ENCODE measurements at regions not wholly inside any gene's neighbourhood (a gene's known extent, or its start where the extent isn't known, plus 50 kb on each side); places are given as distances from the start of the nearest gene placed in this dataset.
"Not testable (repeated sequence)": the region's sequence is repeated elsewhere in the genome, so short reads cannot be mapped to it uniquely, and the experiment has no call there.

GRCh38 chr9:90156318-90156717 lies 486.3 kb downstream of the DIRAS2 start:
- TF ChIP-seq, protein P1, sequence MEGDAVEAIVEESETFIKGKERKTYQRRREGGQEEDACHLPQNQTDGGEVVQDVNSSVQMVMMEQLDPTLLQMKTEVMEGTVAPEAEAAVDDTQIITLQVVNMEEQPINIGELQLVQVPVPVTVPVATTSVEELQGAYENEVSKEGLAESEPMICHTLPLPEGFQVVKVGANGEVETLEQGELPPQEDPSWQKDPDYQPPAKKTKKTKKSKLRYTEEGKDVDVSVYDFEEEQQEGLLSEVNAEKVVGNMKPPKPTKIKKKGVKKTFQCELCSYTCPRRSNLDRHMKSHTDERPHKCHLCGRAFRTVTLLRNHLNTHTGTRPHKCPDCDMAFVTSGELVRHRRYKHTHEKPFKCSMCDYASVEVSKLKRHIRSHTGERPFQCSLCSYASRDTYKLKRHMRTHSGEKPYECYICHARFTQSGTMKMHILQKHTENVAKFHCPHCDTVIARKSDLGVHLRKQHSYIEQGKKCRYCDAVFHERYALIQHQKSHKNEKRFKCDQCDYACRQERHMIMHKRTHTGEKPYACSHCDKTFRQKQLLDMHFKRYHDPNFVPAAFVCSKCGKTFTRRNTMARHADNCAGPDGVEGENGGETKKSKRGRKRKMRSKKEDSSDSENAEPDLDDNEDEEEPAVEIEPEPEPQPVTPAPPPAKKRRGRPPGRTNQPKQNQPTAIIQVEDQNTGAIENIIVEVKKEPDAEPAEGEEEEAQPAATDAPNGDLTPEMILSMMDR (IDR thresholded peaks at IDR 0.05; ENCODE audit: unreplicated experiment), result no peak
- H3K4me1 Mint-ChIP-seq, result no peaks in the 10 kb centered on the region
- H3K27ac Mint-ChIP-seq, result no peak overlapping the region
- H3K27me3 Mint-ChIP-seq (ENCODE audit: low read depth), result peaks cover 29% of the 10 kb centered on the region
- H3K4me3 Mint-ChIP-seq, result no peak overlapping the region
- no peak for DNase-seq (ENCODE audit: low spot score in 2 of 2, unreplicated experiment in 2 of 2)
- H3K9me3 Mint-ChIP-seq, result no peaks in the 10 kb centered on the region
- no peaks in the 10 kb centered on the region for H3K36me3 Mint-ChIP-seq

- Mint-ChIP-seq H3K4me1 (peaks cover 3% of the 10 kb centered on the region), H3K4me3 (no peak overlapping the region), H3K36me3 (no peaks in the 10 kb centered on the region), H3K27ac (no peak overlapping the region), H3K27me3 (ENCODE audit: low read depth) (peaks cover 25% of the 10 kb centered on the region), H3K9me3 (no peaks in the 10 kb centered on the region)
- no peak for DNase-seq (ENCODE audit: low spot score in 2 of 2, unreplicated experiment in 2 of 2)
- TF ChIP-seq, protein P1 (IDR thresholded peaks at IDR 0.05; ENCODE audit: unreplicated experiment), result no peak
These were observed 480.3 kb downstream of the DIRAS2 start for GRCh38 chr9:90162326-90162725.

GRCh38 chr9:90162819-90163218 lies 479.8 kb downstream of the DIRAS2 start:
- TF ChIP-seq, protein P1 (IDR thresholded peaks at IDR 0.05; ENCODE audit: unreplicated experiment), result no peak
- Mint-ChIP-seq H3K4me1 (peaks cover 4% of the 10 kb centered on the region), H3K9me3 (no peaks in the 10 kb centered on the region), H3K36me3 (no peaks in the 10 kb centered on the region), H3K27me3 (ENCODE audit: low read depth) (peaks cover 21% of the 10 kb centered on the region), H3K27ac (no peak overlapping the region), H3K4me3 (no peak overlapping the region)
- DNase-seq (ENCODE audit: low spot score in 2 of 2, unreplicated experiment in 2 of 2), result no peak

GRCh38 chr9:90165281-90165680 lies 477.3 kb downstream of the DIRAS2 start:
- TF ChIP-seq, protein P1 (IDR thresholded peaks at IDR 0.05; ENCODE audit: unreplicated experiment), result no peak
- no peak overlapping the region for H3K4me3 Mint-ChIP-seq
- H3K4me1 Mint-ChIP-seq, result peaks cover 4% of the 10 kb centered on the region
- no peaks in the 10 kb centered on the region for H3K36me3 Mint-ChIP-seq
- no peak overlapping the region for H3K27ac Mint-ChIP-seq
- no peak for DNase-seq (ENCODE audit: low spot score in 2 of 2, unreplicated experiment in 2 of 2)
- H3K9me3 Mint-ChIP-seq, result no peaks in the 10 kb centered on the region
- H3K27me3 Mint-ChIP-seq (ENCODE audit: low read depth), result peaks cover 9% of the 10 kb centered on the region

- H3K4me1 Mint-ChIP-seq; DNase-seq (ENCODE audit: low spot score in 2 of 2, unreplicated experiment in 2 of 2); H3K4me3 Mint-ChIP-seq; H3K27ac Mint-ChIP-seq; H3K36me3 Mint-ChIP-seq; H3K9me3 Mint-ChIP-seq; H3K27me3 Mint-ChIP-seq (ENCODE audit: low read depth): not testable (repeated sequence)
These were observed 476.2 kb downstream of the DIRAS2 start for GRCh38 chr9:90166374-90166773.

- TF ChIP-seq, protein P1 (IDR thresholded peaks at IDR 0.05; ENCODE audit: unreplicated experiment), result no peak
- peaks cover 4% of the 10 kb centered on the region for H3K4me1 Mint-ChIP-seq
- no peak overlapping the region for H3K27ac Mint-ChIP-seq
- DNase-seq (ENCODE audit: low spot score in 2 of 2, unreplicated experiment in 2 of 2), result no peak
- H3K27me3 Mint-ChIP-seq (ENCODE audit: low read depth), result peaks cover 7% of the 10 kb centered on the region
- H3K9me3 Mint-ChIP-seq, result peaks cover 7% of the 10 kb centered on the region
- no peaks in the 10 kb centered on the region for H3K36me3 Mint-ChIP-seq
- H3K4me3 Mint-ChIP-seq, result no peak overlapping the region
These were observed 474.7 kb downstream of the DIRAS2 start for GRCh38 chr9:90167914-90168313.

Data from mesothelial cell of epicardium (in vitro differentiated cells).